ENCODE measurements at regions not wholly inside any gene's neighbourhood (a gene's known extent, or its start where the extent isn't known, plus 50 kb on each side); places are given as distances from the start of the nearest gene placed in this dataset.

GRCh38 chr10:123521076-123521475 is 145.1 kb upstream of the GPR26 start:
- H3K27ac Mint-ChIP-seq = no peak overlapping the region
- H4K20me1 ChIP-seq (ENCODE audit: control insufficient read depth, insufficient read depth, insufficient read length) = no peaks in the 10 kb centered on the region
- no peak overlapping the region for H2BK12ac ChIP-seq (ENCODE audit: insufficient read length, low read depth, low read length)
- H3K79me1 ChIP-seq (ENCODE audit: insufficient read depth, low read depth, low read length, poor library complexity, severe bottlenecking) = no peaks in the 10 kb centered on the region
- H3K56ac ChIP-seq (ENCODE audit: insufficient read length, low read depth, low read length) = no peak overlapping the region
- no peak overlapping the region for H3K14ac ChIP-seq (ENCODE audit: insufficient read depth, low read length)
- H3K9me3 ChIP-seq (ENCODE audit: control insufficient read depth, low read depth, low read length) = no peaks in the 10 kb centered on the region
- no peak overlapping the region for H3K4me2 ChIP-seq (ENCODE audit: insufficient read depth, insufficient read length, low read length)
- H3K9ac ChIP-seq (ENCODE audit: extremely low read depth, insufficient read length, low read length) = no peak overlapping the region
- peaks cover 0 to 23% (median 0%) of the 10 kb centered on the region in 3 experiments; a peak in 3 of 7 replicates for H3K36me3 Mint-ChIP-seq (ENCODE audit: insufficient read depth in 1 of 3, low read depth in 3 of 3)
- H2BK5ac ChIP-seq (ENCODE audit: insufficient read length, low read length) = no peak overlapping the region
- no peaks in the 10 kb centered on the region for H3K27me3 Mint-ChIP-seq (ENCODE audit: low read depth)
- no peak overlapping the region for H2AK5ac ChIP-seq (ENCODE audit: insufficient read length, low read length)
- no peak overlapping the region for H3K27ac ChIP-seq (ENCODE audit: insufficient read length, low read depth, low read length)
- H3K4me1 ChIP-seq (ENCODE audit: insufficient read depth, low read length) = no peaks in the 10 kb centered on the region
- peaks cover 0 to 8% of the 10 kb centered on the region in 2 experiments; a peak in 1 of 5 replicates for H3K9me3 Mint-ChIP-seq
- H4K91ac ChIP-seq (ENCODE audit: insufficient read length, low read depth, low read length) = no peak overlapping the region
- H3K4ac ChIP-seq (ENCODE audit: low read depth, low read length) = no peak overlapping the region
- no peak overlapping the region for H2BK15ac ChIP-seq (ENCODE audit: low read depth, low read length)
- peaks cover 12 to 15% of the 10 kb centered on the region in 2 experiments for H3K4me1 Mint-ChIP-seq
- no peak for TF ChIP-seq CTCF (conservative IDR thresholded peaks at IDR 0.05)
- no peak for DNase-seq
- no peaks in the 10 kb centered on the region for H3K27me3 ChIP-seq (ENCODE audit: insufficient read depth, low read length)
- no peak overlapping the region for H3K18ac ChIP-seq (ENCODE audit: insufficient read length, low read depth, low read length)
- no peak overlapping the region for H2BK120ac ChIP-seq (ENCODE audit: low read depth, low read length, poor library complexity, severe bottlenecking)
- no peak overlapping the region for H4K5ac ChIP-seq (ENCODE audit: insufficient read length, low read depth, low read length)
- no peak overlapping the region for H3K4me3 Mint-ChIP-seq
- WGBS (ENCODE audit: extremely low coverage, insufficient read length, low lambda C conversion rate) = no CpG with 5 or more reads among the region's 3 CpGs
- H3T11ph ChIP-seq (ENCODE audit: low read length) = no peak overlapping the region
- H3K23me2 ChIP-seq (ENCODE audit: insufficient read length, low read depth, low read length, poor library complexity, severe bottlenecking) = no peaks in the 10 kb centered on the region
- H3K79me2 ChIP-seq (ENCODE audit: insufficient read depth, low read length) = no peaks in the 10 kb centered on the region
- no peak overlapping the region for H3K23ac ChIP-seq (ENCODE audit: insufficient read length, low read depth, low read length)
- no peak overlapping the region for H2AFZ ChIP-seq (ENCODE audit: low read length)
- no peak overlapping the region for H2BK20ac ChIP-seq (ENCODE audit: low read depth, low read length, poor library complexity, severe bottlenecking)
- H4K8ac ChIP-seq (replicated peaks; ENCODE audit: insufficient read length, low read depth, low read length) = no peak overlapping the region

Measured in H9 (cell line).